ENCODE measurements at regions not wholly inside any gene's neighbourhood (a gene's known extent, or its start where the extent isn't known, plus 50 kb on each side); places are given as distances from the start of the nearest gene placed in this dataset.
A peak's percentile ranks its signal among the peaks of the same experiment; 100 is the strongest.

DNA sequence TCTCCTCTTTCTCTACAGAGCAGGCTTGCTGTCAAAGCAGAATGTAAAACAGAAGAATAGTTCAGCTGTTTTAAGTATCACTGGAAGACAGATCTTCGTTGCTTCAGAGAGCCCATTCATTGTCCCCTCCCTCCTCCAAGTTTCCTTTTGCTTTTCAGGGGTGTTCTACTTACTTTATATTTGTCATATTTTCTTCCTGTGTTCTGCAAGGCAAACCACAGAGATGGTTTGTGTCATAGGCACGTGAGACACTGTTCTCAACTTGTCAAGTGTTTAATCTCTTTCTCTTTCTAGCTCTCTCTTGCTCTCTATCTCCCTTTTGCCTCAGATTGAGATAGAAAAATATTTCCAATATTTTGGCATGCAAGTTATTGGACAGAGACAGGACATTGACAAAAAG lies 228.9 kb upstream of the DEFB112 start:
- Histone ChIP-seq H3K27me3 (ENCODE audit: low read depth, low read length) (no peaks in the 10 kb centered on the region), H3K9ac (ENCODE audit: low read length) (no peak overlapping the region), H3K4me2 (ENCODE audit: low read length) (peak overlapping the region; percentile 11; the same call in 1 of the 2 replicates), H3K27ac (ENCODE audit: low read length) (no peak overlapping the region), H3K36me3 (replicated peaks; ENCODE audit: low read depth, low read length) (no peaks in the 10 kb centered on the region), H3K4me1 (ENCODE audit: low read length) (no peaks in the 10 kb centered on the region), H2AFZ (ENCODE audit: low read depth, low read length) (no peak overlapping the region), H3K79me2 (ENCODE audit: low read length) (no peaks in the 10 kb centered on the region), H4K20me1 (ENCODE audit: insufficient read depth, low read length) (no peaks in the 10 kb centered on the region), H3K9me3 (ENCODE audit: insufficient read depth, low read length) (no peaks in the 10 kb centered on the region), H3K4me3 (ENCODE audit: low read length) (no peak overlapping the region)
- TF ChIP-seq EZH2phosphoT487 (IDR thresholded peaks at IDR 0.05; ENCODE audit: low read depth): no peak
- TF ChIP-seq, protein P1, sequence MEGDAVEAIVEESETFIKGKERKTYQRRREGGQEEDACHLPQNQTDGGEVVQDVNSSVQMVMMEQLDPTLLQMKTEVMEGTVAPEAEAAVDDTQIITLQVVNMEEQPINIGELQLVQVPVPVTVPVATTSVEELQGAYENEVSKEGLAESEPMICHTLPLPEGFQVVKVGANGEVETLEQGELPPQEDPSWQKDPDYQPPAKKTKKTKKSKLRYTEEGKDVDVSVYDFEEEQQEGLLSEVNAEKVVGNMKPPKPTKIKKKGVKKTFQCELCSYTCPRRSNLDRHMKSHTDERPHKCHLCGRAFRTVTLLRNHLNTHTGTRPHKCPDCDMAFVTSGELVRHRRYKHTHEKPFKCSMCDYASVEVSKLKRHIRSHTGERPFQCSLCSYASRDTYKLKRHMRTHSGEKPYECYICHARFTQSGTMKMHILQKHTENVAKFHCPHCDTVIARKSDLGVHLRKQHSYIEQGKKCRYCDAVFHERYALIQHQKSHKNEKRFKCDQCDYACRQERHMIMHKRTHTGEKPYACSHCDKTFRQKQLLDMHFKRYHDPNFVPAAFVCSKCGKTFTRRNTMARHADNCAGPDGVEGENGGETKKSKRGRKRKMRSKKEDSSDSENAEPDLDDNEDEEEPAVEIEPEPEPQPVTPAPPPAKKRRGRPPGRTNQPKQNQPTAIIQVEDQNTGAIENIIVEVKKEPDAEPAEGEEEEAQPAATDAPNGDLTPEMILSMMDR (IDR thresholded peaks at IDR 0.05; ENCODE audit: low read depth, low read length): no peak

GRCh38 chr6:50285735-50286134 lies 236.0 kb upstream of the DEFB112 start:
- H3K27me3 ChIP-seq (ENCODE audit: low read depth, low read length): no peaks in the 10 kb centered on the region
- no peak overlapping the region for H3K4me3 ChIP-seq (ENCODE audit: low read length)
- no peak overlapping the region for H2AFZ ChIP-seq (ENCODE audit: low read depth, low read length)

DNA sequence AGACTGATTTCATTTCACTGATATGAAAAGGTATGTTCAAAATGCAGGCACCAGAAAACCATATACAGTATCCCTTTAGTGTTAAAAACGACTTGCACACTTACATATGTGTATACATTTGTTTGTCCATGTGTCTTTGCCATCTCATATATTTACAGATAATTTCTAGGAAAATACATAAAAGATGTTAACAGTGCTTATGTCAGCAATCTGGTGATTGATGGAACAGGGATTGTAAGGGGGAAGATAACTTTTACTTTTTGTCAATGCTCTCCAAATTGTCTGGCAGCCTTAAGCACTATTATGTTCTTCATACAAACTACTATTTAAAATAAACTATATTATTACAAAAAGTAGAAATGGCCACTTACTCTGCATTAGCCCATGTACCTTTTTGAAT lies 238.5 kb upstream of the DEFB112 start:
- Histone ChIP-seq H3K27ac (ENCODE audit: low read length) (no peak overlapping the region), H4K20me1 (ENCODE audit: insufficient read depth, low read length) (no peaks in the 10 kb centered on the region), H3K9me3 (ENCODE audit: insufficient read depth, low read length) (no peaks in the 10 kb centered on the region), H2AFZ (ENCODE audit: low read depth, low read length) (no peak overlapping the region), H3K79me2 (ENCODE audit: low read length) (no peaks in the 10 kb centered on the region), H3K9ac (ENCODE audit: low read length) (no peak overlapping the region), H3K4me2 (ENCODE audit: low read length) (no peak overlapping the region), H3K4me1 (ENCODE audit: low read length) (peaks cover 10% of the 10 kb centered on the region), H3K27me3 (ENCODE audit: low read depth, low read length) (no peaks in the 10 kb centered on the region), H3K4me3 (ENCODE audit: low read length) (no peak overlapping the region), H3K36me3 (replicated peaks; ENCODE audit: low read depth, low read length) (no peaks in the 10 kb centered on the region)
- TF ChIP-seq, protein P1 (IDR thresholded peaks at IDR 0.05; ENCODE audit: low read depth, low read length): no peak
- no peak for TF ChIP-seq EZH2phosphoT487 (IDR thresholded peaks at IDR 0.05; ENCODE audit: low read depth)

More at GRCh38 chr6:50285735-50286134, 236.0 kb upstream of the DEFB112 start:
- H3K36me3 ChIP-seq (replicated peaks; ENCODE audit: low read depth, low read length): no peaks in the 10 kb centered on the region
- TF ChIP-seq EZH2phosphoT487 (IDR thresholded peaks at IDR 0.05; ENCODE audit: low read depth): no peak
- TF ChIP-seq, protein P1 (IDR thresholded peaks at IDR 0.05; ENCODE audit: low read depth, low read length): no peak
- no peaks in the 10 kb centered on the region for H3K9me3 ChIP-seq (ENCODE audit: insufficient read depth, low read length)
- no peak overlapping the region for H3K4me2 ChIP-seq (ENCODE audit: low read length)
- H3K79me2 ChIP-seq (ENCODE audit: low read length): no peaks in the 10 kb centered on the region
- H4K20me1 ChIP-seq (ENCODE audit: insufficient read depth, low read length): no peaks in the 10 kb centered on the region
- no peak overlapping the region for H3K27ac ChIP-seq (ENCODE audit: low read length)
- H3K4me1 ChIP-seq (ENCODE audit: low read length): peaks cover 10% of the 10 kb centered on the region
- no peak overlapping the region for H3K9ac ChIP-seq (ENCODE audit: low read length)

- no peak overlapping the region for H3K9ac ChIP-seq (ENCODE audit: low read length)
- H4K20me1 ChIP-seq (ENCODE audit: insufficient read depth, low read length): no peaks in the 10 kb centered on the region
- no peaks in the 10 kb centered on the region for H3K27me3 ChIP-seq (ENCODE audit: low read depth, low read length)
- no peaks in the 10 kb centered on the region for H3K9me3 ChIP-seq (ENCODE audit: insufficient read depth, low read length)
- peaks cover 10% of the 10 kb centered on the region for H3K4me1 ChIP-seq (ENCODE audit: low read length)
- no peak overlapping the region for H3K4me2 ChIP-seq (ENCODE audit: low read length)
- no peak overlapping the region for H3K27ac ChIP-seq (ENCODE audit: low read length)
- H3K79me2 ChIP-seq (ENCODE audit: low read length): no peaks in the 10 kb centered on the region
- no peak overlapping the region for H3K4me3 ChIP-seq (ENCODE audit: low read length)
- no peak overlapping the region for H2AFZ ChIP-seq (ENCODE audit: low read depth, low read length)
- TF ChIP-seq EZH2phosphoT487 (IDR thresholded peaks at IDR 0.05; ENCODE audit: low read depth): no peak
- TF ChIP-seq, protein P1 (IDR thresholded peaks at IDR 0.05; ENCODE audit: low read depth, low read length): no peak
- H3K36me3 ChIP-seq (replicated peaks; ENCODE audit: low read depth, low read length): no peaks in the 10 kb centered on the region
Observed at GRCh38 chr6:50288881-50289280, 239.2 kb upstream of the DEFB112 start.
